Sigmoid colon (tissue), 4 donors: ENCODE measurements at regions not wholly inside any gene's neighbourhood (a gene's known extent, or its start where the extent isn't known, plus 50 kb on each side); places are given as distances from the start of the nearest gene placed in this dataset.

Experiments used
- CTCF ChIP-seq, 4 experiments: fragments of 450-650 bp in 3 of 4; fragments of 200-600 bp in 1 of 4; IDR thresholded peaks; one replicate each; pipeline ENCODE4 v1.5.1; 2016 to 2019; ENCODE audit warnings: antibody characterized with exemption in 4 of 4, mild to moderate bottlenecking in 3 of 4, moderate library complexity in 2 of 4
- POLR2A ChIP-seq, 2 donors: fragments of 450-650 bp; IDR thresholded peaks; one replicate each; pipeline ENCODE4 v1.6.1; 2016; ENCODE audit warnings: antibody characterized with exemption in 2 of 2, mild to moderate bottlenecking in 2 of 2, moderate library complexity in 2 of 2
- POLR2AphosphoS5 ChIP-seq, 4 donors: sonication (generic); formaldehyde crosslinking; IDR thresholded peaks; one replicate each; pipeline ENCODE4 v1.6.1; 2017; ENCODE audit warnings: antibody characterized with exemption in 4 of 4

- TF ChIP-seq CTCF (IDR thresholded peaks at IDR 0.05) (no peak), POLR2A (IDR thresholded peaks at IDR 0.05) (no peak), POLR2AphosphoS5 (IDR thresholded peaks at IDR 0.05) (no peak)
Observed at GRCh38 chr4:58325070-58325469, 1214.9 kb upstream of the IGFBP7 start.
